Thyroid gland (tissue), 4 donors: ENCODE measurements at regions not wholly inside any gene's neighbourhood (a gene's known extent, or its start where the extent isn't known, plus 50 kb on each side); places are given as distances from the start of the nearest gene placed in this dataset.

ENCODE experiments used
- DNase-seq, 2 donors: peaks; one replicate each; pipeline ENCODE4 v3.0.0-alpha.2; 2019
- H3K27ac ChIP-seq, 3 donors: fragments of 200-600 bp; sonication (generic); 1 replicate in 2 of 3; 2 replicates in 1 of 3; pipeline ENCODE4 v1.5.1; 2016 to 2019; ENCODE audit warnings: mild to moderate bottlenecking in 1 of 3, moderate library complexity in 1 of 3
- H3K27me3 ChIP-seq: fragments of 200-600 bp; sonication (generic); one replicate; pipeline ENCODE4 v1.5.1; 2019
- H3K36me3 ChIP-seq, 2 donors: fragments of 200-600 bp; sonication (generic); one replicate each; pipeline ENCODE4 v1.5.1; 2016 to 2019
- H3K4me1 ChIP-seq, 2 donors: fragments of 200-600 bp; sonication (generic); one replicate each; pipeline ENCODE4 v1.5.1; 2017 to 2019
- H3K4me3 ChIP-seq, 3 donors: fragments of 200-600 bp; sonication (generic); replicated peaks in 1 of 3; 1 replicate in 2 of 3; 2 replicates in 1 of 3; pipeline ENCODE4 v1.5.1; 2016; ENCODE audit warnings: mild to moderate bottlenecking in 1 of 3
- H3K9me3 ChIP-seq: fragments of 200-600 bp; sonication (generic); one replicate; pipeline ENCODE4 v1.5.1; 2017
- CTCF ChIP-seq, 6 experiments: fragments of 200-600 bp in 3 of 6; fragments of 450-650 bp in 3 of 6; sonication (generic) in 3 of 6; IDR thresholded peaks; one replicate each; pipeline ENCODE4 v1.5.1; 2016 to 2019; ENCODE audit warnings: antibody characterized with exemption in 6 of 6, mild to moderate bottlenecking in 2 of 6, inconsistent platforms in 1 of 6, moderate library complexity in 1 of 6
- POLR2A ChIP-seq, 2 donors: fragments of 450-650 bp; IDR thresholded peaks; one replicate each; pipeline ENCODE4 v1.6.1; 2017; ENCODE audit warnings: antibody characterized with exemption in 2 of 2, mild to moderate bottlenecking in 2 of 2, moderate library complexity in 1 of 2
- WGBS, 2 donors: methylation state at CpG; one replicate each; pipeline ENCODE4 v1.1.5; 2017; 5-methylcytosine and 5-hydroxymethylcytosine counted together
- intact Hi-C: fragments of 100-400 bp; cut with DNase I; formaldehyde crosslinking; loops from one replicate; pipeline ENCODE4 v1.15.1; 2023

DNA sequence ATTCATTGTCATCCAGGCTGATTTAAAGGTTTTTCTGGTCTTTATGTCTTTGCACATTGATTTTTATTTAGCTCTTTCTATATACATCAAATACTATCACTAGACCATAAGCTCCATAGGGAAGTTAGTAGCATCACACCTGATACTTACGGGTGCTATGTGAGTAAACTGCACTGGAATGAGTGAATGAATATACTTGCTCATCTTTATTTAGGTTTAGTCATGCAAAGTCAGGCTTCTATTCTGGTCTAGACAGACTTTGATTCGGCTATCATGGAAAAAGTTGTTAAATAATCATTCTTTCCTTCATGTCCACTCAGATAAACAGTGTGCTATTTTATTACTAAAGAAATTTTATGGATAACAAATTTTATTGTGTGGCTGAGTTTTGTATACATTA is 457.8 kb upstream of the PCDH7 start:
- Histone ChIP-seq H3K9me3 (no peaks in the 10 kb centered on the region), H3K27me3 (no peaks in the 10 kb centered on the region), H3K27ac (no peak overlapping the region), H3K4me1 (no peaks in the 10 kb centered on the region), H3K36me3 (no peaks in the 10 kb centered on the region), H3K4me3 (no peak overlapping the region)
- WGBS, 2 donors, result 84 to 88% methylated on average over 2 of the region's 2 CpGs
- intact Hi-C loops, result no loop called here
- TF ChIP-seq POLR2A (IDR thresholded peaks at IDR 0.05), result no peak
- TF ChIP-seq CTCF (IDR thresholded peaks at IDR 0.05), result no peak
- no peak for DNase-seq

GRCh38 chr4:30264465-30264864 is 455.7 kb upstream of the PCDH7 start:
- no peaks in the 10 kb centered on the region for H3K9me3 ChIP-seq

DNA sequence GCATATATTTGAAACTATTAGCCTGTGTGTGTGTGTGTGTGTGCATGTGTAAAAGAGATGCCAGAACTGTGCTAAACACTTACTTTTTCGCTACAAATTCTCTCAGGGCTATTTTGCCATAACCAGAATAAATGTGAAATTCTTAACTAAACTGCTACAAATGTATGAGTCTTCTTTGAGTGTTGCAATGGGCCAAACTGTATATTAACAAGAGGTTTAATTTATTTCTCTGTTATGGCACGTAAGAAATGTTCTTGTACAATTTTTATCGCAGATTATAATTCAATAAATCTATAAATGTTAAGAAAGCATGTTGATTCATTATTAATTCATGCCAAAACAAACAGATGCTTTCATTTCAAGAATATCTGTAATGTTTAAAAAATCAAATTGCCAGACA is 454.5 kb upstream of the PCDH7 start:
- no peaks in the 10 kb centered on the region for H3K4me1 ChIP-seq
- H3K27me3 ChIP-seq, result no peaks in the 10 kb centered on the region
- intact Hi-C loops, result no loop called here
- TF ChIP-seq CTCF (IDR thresholded peaks at IDR 0.05), result no peak
- no peak for TF ChIP-seq POLR2A (IDR thresholded peaks at IDR 0.05)
- no peaks in the 10 kb centered on the region for H3K36me3 ChIP-seq
- no peak for DNase-seq
- no peak overlapping the region for H3K4me3 ChIP-seq
- WGBS, 2 donors, result 72 to 74% methylated on average over 3 of the region's 3 CpGs
- H3K9me3 ChIP-seq, result no peaks in the 10 kb centered on the region
- no peak overlapping the region for H3K27ac ChIP-seq

More at GRCh38 chr4:30264465-30264864, 455.7 kb upstream of the PCDH7 start:
- H3K27ac ChIP-seq, result no peak overlapping the region
- no peaks in the 10 kb centered on the region for H3K36me3 ChIP-seq
- intact Hi-C loops, result no loop called here
- no peaks in the 10 kb centered on the region for H3K27me3 ChIP-seq
- no peak overlapping the region for H3K4me3 ChIP-seq
- no peak for DNase-seq
- no peaks in the 10 kb centered on the region for H3K4me1 ChIP-seq
- TF ChIP-seq CTCF (IDR thresholded peaks at IDR 0.05) (no peak), POLR2A (IDR thresholded peaks at IDR 0.05) (no peak)
- WGBS, 2 donors, result 94 to 95% methylated on average over 15 of the region's 15 CpGs

DNA sequence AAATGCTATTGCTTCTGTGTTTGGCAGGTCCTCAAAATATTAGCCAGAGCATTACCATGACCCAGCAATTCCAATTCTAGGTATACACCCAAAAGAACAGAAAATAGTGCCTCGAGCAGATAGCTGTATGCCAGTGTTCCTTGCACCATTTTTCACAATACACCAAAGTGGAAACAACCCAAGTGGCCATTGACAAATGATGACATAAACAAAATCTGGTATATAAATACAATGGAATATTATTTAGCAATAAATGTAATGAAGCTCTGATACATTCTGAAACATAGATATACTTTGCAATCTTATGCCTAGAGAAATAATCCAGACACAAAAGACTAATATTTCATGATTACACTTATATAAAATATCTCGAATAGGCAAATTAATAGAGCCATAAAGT is 451.8 kb upstream of the PCDH7 start:
- H3K27me3 ChIP-seq, result no peaks in the 10 kb centered on the region
- intact Hi-C loops, result no loop called here
- no peak overlapping the region for H3K4me3 ChIP-seq
- no peaks in the 10 kb centered on the region for H3K9me3 ChIP-seq
- H3K36me3 ChIP-seq, result no peaks in the 10 kb centered on the region
- DNase-seq, result no peak
- WGBS, 2 donors, result 77 to 78% methylated on average over 2 of the region's 2 CpGs
- no peak overlapping the region for H3K27ac ChIP-seq
- no peaks in the 10 kb centered on the region for H3K4me1 ChIP-seq
- no peak for TF ChIP-seq POLR2A (IDR thresholded peaks at IDR 0.05)
- TF ChIP-seq CTCF (IDR thresholded peaks at IDR 0.05), result no peak

DNA sequence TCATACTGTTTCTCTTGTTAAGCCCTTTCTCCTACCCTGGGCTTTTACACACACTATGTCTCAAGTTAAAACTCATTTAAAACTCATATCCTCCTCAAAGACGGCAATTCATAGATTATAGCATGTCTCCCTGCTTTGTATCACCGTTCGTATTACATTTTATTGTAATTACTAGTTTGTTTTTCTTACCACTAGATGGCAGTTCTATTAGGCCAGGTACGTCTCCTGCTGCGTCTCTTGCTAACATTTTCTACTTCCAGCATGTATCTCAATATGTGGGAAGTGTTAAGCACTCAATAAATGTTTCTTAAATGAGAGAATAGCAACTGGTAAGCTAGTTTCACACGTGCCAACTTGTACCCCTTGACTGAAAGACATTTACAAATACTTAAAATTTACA is 450.3 kb upstream of the PCDH7 start:
- TF ChIP-seq CTCF (IDR thresholded peaks at IDR 0.05), result no peak
- TF ChIP-seq POLR2A (IDR thresholded peaks at IDR 0.05), result no peak
- H3K36me3 ChIP-seq, result no peaks in the 10 kb centered on the region
- no peaks in the 10 kb centered on the region for H3K27me3 ChIP-seq
- 49 to 52% methylated on average over 6 of the region's 6 CpGs for WGBS, 2 donors
- no peak for DNase-seq
- no peaks in the 10 kb centered on the region for H3K9me3 ChIP-seq
- no peak overlapping the region for H3K4me3 ChIP-seq
- H3K4me1 ChIP-seq, result no peaks in the 10 kb centered on the region
- intact Hi-C loops, result no loop called here
- H3K27ac ChIP-seq, result no peak overlapping the region
